HG03460 (cell line): ENCODE measurements at regions not wholly inside any gene's neighbourhood (a gene's known extent, or its start where the extent isn't known, plus 50 kb on each side); places are given as distances from the start of the nearest gene placed in this dataset.

Experiments
- ATAC-seq: cut with Tn5 transposase; IDR thresholded peaks from one replicate; pipeline ENCODE4 v1.9.1; 2021; ENCODE audit not compliant: unreplicated experiment

GRCh38 chr3:170732660-170733245 lies 137.2 kb downstream of the RPL22L1 start:
- ATAC-seq = no peak

GRCh38 chr3:170731281-170731680 lies 138.7 kb downstream of the RPL22L1 start:
- ATAC-seq = no peak

DNA sequence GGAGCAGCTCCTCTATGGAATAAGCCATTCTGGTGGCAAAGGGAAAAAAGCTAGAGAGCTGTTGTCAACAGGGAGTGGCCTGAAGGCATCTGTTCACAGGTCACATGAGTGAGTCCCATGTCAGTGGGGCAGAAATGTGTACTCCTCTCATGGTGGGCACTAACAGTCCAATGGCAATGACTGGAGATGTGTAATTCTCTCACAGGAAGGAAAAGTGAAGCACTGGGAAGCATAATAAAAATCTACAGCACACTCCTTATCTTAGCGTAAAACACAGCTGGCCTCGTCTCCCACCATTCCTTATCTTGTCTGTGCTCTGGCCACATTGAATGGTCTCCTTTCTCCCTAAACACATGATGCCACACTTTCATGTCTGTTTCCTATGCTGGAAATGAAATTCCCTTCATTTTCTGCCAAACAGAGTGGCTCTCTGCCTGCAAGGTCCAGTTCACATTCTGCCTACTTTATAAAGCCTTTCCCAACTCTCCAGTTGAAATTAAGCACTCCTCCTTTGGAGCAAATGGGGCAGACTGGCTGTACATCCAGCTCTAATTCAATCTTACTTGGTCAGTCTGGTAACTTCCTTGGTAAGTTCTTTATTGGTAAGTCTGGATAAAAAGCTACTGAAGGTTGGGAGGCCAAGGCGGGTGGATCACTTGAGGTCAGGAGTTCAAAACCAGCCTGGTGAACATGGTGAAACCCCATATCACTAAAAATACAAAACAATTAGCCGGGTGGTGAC lies 139.8 kb downstream of the RPL22L1 start:
- no peak for ATAC-seq

DNA sequence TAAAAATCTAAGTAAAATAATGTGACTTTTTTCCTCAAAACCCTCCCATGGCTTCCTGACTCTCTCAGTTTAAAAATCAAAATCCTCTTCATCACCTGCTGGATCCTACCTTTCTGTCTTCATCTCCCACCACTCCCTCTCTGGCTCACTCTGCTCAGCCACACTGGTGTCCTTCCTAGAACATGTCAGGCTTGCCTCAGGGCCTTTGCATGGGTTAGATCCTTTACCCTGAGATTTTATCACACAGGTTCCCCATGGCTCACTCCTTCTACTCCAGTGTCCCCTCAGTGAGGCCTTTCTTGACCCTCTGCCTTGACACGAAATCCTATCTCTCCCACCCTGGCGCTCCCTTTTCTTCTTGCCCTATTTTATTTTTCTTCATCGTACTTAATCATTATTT lies 141.8 kb downstream of the RPL22L1 start:
- ATAC-seq = no peak

- no peak for ATAC-seq
Observed at GRCh38 chr3:170727754-170728153, 141.9 kb upstream of the SLC7A14 start.

- ATAC-seq = no peak
Observed at GRCh38 chr3:170726976-170727661, 141.2 kb upstream of the SLC7A14 start.

DNA sequence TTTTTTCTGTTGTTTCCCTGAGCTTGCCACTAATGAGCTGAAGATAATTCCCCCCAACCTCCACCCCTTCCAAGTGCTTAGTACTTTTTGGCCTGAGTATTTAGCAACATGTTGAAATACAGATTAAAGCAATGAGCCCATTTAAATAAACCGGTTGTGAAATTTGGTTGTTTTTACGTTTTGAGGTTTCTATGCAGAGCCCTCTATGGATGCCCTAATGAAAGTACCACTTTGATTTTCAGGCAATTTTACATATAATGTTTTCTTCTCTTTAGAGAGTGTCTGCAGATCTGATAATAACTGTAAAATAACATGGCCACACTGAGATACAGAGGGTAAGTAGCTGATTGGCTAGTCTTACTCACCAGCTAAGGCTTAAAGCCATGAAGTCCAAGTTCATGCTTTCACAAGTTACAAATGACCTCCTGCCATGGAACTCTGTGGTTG lies 139.4 kb upstream of the SLC7A14 start:
- ATAC-seq = no peak

GRCh38 chr3:170724599-170725280 lies 138.9 kb upstream of the SLC7A14 start:
- no peak for ATAC-seq

- ATAC-seq = no peak
Observed at GRCh38 chr3:170723241-170723640, 137.4 kb upstream of the SLC7A14 start.

DNA sequence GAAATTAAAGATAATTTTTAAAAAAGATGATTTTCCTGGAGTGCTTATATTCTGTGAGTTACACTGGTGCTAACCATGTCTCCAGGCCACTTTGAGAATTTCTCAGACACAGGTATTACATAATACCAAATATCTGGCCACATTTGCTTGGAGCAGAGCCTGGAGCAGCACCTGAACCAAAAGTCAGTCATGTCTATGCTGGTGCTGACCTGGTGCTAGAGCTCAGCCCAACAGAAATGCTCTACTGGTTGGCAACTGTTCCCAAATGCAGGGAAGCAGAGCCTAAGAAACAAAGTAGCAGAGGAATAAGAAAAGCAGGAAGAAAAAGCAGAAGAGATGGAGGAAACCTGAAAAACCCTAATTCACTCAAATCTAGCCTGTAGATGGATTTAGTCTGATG lies 135.7 kb upstream of the SLC7A14 start:
- ATAC-seq = no peak

DNA sequence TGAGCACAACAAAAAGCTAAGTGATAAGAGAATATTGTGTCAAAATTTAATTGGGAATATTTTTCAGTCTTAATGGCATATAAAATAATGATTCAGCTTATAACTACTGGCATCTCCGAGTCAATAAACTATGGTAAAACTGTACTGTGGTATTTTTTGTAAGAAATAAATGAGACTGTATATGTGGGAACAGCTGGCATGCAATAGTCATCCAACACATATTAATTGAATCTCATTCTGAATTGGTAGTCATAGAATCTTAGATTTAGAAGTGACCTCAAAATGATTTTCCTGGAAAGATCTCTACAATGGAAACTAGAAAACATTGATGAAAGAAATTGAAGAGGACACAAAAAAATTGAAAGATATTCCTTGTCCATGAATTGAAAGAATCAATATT lies 133.4 kb upstream of the SLC7A14 start:
- ATAC-seq = no peak

- ATAC-seq = no peak
Observed at GRCh38 chr3:170718848-170719247, 133.0 kb upstream of the SLC7A14 start.

- ATAC-seq = no peak
Observed at GRCh38 chr3:170717410-170718402, 131.8 kb upstream of the SLC7A14 start.

DNA sequence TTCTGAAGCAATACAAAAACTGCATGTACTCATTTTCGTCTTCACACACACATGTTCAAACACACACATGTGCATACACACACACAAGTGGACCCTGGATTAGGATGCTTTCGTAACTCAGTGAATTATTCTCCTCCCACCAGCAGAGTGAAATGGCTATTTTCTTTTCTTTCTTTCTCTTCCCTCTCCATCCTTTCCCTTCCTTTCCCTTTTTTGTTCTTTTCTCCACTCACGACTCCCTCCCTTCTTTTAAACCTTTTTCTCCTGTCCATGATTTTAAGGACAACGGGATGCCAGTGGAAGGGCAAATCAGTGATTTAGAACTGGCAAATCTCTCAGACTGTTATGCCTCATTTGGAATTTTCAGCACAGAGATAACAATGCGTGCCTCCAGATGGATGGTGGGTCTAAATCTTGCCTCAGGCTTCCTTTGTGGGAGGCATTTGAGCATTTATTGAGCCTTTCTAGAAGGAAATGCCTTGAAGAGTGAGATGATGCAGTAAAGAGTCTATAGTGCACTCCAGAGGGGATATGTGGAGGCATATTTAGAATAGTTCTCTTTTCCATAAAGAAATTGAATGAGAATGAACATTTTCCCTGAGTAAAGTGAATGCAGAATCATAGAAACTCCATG lies 130.4 kb upstream of the SLC7A14 start:
- ATAC-seq = no peak

DNA sequence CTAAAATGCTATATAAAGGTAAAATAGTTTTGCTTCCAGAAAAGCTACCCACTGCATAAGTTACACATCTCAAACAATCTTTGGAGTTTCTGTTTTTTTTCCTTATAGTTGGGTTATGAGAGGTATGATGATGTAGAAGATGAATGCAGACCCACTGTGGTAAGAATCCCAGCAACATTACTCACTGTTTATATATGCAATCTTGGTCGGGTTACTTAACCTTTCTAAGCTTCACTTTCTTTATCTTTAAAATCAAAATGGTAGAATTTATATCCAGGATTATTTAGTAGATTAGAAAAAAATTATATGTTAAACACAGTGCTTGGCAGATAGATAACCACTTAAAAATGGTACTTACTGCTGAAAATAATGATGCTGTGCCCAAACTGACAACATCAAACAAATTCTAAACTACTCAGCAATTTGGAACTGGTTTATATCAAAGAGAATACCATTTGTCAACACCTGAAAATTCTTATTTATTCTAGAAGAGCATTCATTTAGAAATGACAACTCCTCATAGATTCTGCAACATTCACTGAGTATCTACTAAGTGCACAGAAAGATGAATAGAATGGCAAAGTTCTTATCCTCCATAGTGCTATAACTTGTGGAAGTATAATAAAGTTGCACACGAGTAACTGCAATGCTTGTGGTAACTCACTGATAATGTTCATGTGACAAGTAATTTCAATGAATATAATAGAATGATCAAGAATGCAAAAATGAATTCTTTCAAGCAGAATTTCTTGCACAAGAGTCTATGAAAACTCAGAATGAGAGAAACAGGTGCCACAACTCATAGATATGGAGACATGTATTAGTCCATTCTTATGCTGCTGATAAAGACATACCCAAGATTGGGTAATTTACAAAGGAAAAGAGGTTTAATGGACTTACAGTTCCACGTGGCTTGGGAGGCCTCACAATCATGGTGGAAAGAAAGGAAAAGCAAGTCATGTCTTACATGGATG lies 129.0 kb upstream of the SLC7A14 start:
- no peak for ATAC-seq

- ATAC-seq = no peak
Observed at GRCh38 chr3:170714122-170714521, 128.2 kb upstream of the SLC7A14 start.

- ATAC-seq = no peak
Observed at GRCh38 chr3:170713653-170714052, 127.8 kb upstream of the SLC7A14 start.

DNA sequence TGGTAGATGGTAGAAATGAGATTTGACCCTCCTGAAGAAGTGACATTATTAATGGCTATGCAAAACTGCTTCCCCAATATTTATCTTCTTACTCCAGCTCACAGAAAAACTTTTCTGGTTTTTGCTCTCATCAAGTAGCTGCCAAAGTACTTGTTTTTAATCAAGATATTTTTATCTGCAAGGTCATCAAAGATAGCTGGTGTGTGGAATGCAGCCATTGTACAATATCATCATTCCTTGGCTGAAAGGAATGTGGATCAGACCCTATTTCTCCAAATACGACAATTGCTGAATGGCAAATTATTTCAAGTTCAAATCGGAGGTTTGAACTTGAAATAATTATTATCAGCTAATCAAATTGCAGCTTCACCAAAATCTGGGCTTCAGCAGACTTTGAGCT lies 126.9 kb upstream of the SLC7A14 start:
- no peak for ATAC-seq

DNA sequence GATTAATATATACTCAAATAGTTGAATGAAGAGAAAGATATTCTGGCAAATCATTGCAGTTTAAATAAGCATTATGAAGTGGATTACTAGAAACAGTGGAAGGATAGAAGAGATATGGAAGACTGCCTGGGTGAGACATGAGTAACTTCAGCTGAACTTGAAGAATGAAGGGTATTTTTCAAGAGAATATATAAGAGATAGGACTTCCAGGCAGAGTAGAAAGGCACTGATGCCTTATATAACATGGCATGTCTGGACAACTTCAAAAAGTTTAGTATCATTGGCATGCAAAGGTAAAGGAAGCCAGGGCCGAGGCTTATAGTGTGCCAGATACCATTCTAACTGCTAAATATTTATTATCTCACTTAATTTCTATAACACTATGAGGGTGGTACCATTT lies 126.5 kb upstream of the SLC7A14 start:
- ATAC-seq = no peak
